GM21786 (cell line): ENCODE measurements at regions not wholly inside any gene's neighbourhood (a gene's known extent, or its start where the extent isn't known, plus 50 kb on each side); places are given as distances from the start of the nearest gene placed in this dataset.
A peak's percentile ranks its signal among the peaks of the same experiment; 100 is the strongest.
"Not testable (repeated sequence)": the region's sequence is repeated elsewhere in the genome, so short reads cannot be mapped to it uniquely, and the experiment has no call there.

Experiments
- ATAC-seq: cut with Tn5 transposase; IDR thresholded peaks from one replicate; pipeline ENCODE4 v1.9.1; 2021; ENCODE audit not compliant: unreplicated experiment

DNA sequence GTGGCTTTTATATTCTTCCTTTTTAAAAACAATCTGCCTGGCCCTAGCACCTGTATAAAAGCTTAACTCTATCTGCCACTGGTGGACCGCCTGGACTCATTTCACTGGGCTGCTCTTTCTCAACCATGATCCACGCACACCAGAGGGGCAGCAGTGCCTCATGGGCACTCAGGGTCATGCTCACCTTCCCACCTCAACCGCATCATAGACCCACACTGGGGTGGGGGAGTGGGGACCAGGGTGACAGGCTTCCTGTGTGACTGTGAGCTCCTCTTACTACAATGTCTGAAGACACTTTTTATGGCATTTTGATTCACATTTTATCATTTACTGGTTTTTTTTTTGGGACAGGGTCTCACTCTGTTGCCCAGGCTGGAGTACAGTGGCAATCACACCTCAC lies 4038.8 kb upstream of the TPTE start:
- not testable (repeated sequence) for ATAC-seq

DNA sequence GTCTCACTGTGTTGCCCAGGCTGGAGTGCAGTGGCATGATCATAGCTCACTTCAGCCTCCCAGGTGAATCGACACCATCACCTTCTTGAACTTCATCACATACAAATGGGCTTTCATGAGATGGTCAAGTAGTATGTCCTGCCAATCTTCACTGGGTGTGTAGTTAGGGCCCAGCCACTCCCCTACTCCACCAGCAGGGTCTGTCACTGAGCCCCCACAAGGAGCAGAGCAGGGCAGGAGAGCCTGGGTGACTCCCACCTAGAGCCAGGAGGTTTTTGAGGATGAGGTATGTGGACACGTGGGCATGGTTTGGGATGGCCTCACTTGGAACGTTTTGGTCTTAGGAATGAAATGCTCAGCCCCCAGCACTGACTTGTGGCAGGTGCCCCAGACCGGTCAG lies 4037.7 kb upstream of the TPTE start:
- not testable (repeated sequence) for ATAC-seq

DNA sequence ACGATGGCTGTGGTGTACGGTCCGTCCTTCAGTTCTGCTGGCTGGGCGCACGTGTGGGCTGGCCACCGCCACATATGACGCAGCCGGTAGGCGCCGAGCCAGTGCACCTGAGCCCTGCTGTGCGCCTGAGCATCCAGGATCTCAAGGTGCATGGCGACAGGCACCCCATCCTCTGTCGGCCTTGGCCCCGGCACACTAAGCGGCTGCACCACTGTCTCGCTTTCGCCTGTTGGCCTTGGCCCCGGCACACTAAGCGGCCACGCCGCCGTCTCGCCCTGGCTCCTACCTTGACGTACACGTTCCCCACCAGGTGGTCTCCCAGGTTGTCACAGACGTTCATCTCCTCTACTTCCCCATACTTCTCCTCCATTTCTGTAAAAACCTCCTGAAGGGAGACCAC lies 4034.6 kb upstream of the TPTE start:
- ATAC-seq, result not testable (repeated sequence)

DNA sequence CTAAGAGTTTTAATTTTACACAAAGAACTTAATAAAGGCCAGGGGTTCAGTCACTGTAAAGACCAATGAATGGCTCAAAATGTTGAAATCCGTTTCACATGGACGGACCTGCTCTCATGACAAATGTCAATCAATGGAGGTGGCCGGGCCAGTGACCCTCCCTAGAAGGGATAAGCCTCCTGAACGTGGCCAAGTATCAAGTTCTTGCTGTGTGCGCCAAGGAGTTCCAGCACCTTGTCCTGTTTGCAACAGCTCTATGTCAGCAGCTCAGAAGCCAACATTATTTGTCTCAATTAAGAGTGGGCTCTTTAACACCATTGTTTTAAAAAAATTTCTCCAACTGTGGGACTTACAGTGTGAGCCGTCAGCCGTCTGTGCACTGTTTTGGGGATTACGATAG lies 4028.7 kb upstream of the TPTE start:
- ATAC-seq, result not testable (repeated sequence)

DNA sequence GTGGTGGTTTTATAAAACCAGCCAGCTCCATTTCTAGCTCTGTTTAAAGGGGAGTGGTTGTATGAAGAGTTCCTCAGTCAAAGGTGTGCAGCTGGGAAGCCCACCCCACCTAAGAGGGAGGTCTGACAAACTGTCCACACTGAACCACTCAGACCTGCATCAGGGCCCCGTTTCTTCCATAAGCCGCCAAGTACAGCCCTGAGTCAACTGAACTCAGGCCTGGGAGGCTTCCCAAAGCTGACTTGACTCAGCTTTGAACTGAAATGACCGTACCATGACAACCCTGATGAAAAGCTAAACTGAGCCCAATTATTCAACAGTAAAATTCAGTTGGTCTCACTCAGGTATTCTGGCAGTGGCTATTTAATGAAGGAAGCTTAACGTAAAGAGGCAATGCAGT lies 4027.4 kb upstream of the TPTE start:
- ATAC-seq, result not testable (repeated sequence)

DNA sequence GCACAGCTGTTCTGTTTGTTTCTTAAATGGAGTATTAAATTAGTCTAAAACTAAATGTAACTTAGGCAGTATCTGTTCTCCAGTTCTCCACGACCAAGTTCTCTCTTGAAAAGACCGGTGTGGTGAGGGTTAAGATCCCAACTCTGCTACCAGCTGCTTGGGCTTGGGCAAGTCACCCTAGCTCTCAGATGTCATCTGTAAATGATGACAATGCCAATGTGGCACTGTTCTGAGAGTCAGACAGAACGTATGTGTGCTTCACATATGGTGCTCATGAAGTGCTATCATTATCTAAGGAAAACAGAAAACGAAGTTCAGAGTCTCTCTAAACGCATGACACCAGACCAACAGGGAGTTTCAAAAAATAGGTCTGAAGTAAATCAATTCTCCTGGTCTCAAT lies 4025.0 kb upstream of the TPTE start:
- ATAC-seq, result not testable (repeated sequence)

DNA sequence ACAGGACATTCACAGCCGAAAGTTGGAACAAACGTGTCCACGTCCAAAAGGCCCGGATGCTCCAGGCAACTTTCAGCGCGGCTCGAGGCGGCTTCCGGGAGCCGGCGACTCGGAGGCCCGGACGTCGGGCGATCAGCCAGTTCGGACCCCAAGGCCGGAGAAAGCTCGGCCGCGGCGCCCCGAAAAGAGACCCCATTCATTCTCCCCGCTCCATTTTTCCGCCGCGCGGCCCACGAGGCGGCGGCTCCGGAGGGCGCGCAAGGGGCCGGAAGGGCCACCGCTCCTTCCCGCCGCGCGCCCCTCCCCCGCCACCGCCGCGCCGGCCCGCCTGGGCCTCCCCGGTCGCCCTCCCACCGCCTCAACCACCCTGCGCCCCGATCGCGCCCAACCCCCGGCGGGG lies 4022.7 kb upstream of the TPTE start:
- peak; percentile 8 for ATAC-seq

DNA sequence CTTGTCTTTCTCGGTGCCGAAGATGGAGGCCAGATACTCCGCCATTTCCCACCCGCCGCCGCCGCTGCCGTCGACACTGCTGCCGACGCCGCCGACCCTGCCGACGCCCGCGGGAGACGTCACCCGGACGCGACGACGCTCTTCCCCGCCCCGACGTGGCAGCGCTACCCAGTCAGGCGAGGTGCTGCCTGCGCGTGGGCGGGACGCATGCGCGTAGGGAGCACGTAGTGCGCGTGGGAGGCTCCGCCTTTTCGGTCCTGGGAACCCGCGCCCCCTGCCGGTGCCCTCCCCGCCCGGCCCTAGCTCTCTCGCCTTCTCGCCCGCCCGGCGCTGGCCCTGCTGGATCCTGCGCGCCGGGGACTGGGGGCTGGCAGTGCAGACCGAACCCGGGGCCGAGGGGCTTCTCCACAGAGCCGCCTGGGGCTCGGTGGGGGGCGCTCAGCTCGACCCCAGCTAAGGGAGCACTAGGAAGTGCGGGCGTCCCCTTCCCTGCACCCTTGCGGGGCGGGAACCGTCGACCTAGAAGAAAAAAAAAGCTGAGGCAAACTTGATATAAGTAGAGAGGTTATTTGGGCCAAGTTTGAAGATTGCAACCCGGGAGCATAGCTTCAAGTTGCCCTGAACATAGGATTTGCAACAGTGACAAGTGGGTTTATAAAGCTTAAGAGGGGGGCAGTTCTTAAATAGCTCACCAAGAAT lies 4022.1 kb upstream of the TPTE start:
- peak; percentile 72 for ATAC-seq

DNA sequence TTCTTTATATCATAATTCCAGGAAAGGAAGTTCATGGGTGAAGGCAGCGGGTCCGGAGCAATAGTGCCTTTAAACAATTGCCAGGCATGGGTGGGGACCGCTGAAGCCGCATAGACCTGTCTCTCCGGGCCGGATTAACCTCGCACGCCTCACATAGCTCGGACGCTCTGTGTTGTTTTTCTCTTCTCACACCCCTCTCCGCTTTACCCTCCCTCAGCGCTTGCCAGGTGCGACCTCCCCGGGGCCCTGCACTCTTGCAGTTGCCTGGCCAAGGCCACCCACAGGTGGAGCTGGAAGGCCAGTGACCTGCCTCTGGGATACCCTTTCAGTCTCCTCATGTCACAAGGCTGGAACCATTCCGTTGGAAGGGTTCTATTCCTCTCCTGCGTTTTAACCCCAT lies 4021.5 kb upstream of the TPTE start:
- ATAC-seq, result not testable (repeated sequence)

DNA sequence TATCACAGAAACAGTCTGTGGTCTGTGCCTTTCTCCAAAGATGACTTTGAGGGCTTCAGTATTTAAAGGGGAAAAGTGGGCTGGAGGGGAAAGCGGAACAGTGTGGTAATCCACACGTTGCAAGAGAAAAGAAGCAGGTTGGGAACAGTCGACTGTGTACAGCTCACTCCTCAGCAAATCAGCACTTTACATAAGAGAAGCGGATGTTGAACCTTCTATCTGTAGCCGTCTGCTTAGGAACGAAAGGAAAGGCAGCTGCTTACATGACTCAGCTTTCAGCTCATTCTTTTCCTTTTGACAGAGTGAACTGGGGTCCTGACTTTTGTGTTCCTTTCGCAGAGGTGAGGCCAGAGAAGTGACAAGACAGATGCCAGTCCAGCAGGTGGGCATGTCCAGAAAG lies 4020.7 kb upstream of the TPTE start:
- not testable (repeated sequence) for ATAC-seq

DNA sequence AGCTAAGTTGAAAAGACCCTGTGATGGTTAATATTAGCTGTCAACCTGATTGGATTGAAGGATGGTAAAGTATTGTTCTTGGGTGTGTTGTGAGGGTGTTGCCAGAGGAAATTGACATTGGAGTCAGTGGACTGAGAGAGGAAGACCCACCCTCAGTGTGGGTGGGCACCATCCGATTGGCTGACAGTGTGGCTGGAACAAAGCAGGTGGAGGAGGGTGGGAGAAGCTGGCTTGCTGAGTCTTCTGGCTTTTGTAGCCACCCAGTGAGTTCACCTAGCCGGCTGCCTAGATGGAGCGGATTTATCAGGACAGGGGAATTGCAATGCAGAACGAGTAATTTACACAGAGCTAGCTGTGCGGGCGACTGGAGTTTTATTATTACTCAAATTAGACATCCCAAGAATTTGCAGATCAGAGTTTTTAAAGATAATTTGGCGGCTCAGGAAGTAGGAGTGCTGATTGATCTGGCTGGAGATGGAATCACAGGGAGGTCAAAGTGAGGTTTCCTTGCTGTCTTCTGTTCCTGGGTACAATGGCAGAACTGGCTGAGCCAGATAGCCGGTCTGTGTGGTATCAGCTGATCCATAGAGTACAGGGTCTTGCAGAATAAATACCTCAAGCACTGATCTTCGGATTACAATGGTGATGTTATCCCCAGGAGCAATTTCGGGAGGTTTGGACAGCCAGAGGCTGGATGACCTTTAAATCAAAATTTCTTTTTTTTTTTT lies 4015.1 kb upstream of the TPTE start:
- ATAC-seq, result not testable (repeated sequence)

DNA sequence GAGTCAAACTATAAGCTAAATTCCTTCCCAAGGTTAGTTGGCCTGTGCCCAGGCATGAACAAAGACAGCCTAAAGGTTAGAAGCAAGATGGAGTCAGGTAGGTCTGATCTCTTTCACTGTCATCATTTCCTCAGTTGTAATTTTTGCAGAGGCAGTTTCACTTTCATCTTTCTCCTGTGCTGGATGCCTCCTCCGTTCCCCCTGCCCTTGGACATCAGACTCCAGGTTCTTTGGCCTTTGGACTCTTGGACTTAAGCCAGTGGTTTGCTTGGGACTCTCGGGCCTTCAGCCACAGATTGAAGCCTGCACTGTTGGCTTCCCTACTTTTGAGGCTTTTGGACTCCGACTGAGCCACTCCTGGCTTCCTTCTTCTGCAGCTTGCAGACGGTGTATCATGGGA lies 4013.8 kb upstream of the TPTE start:
- not testable (repeated sequence) for ATAC-seq

DNA sequence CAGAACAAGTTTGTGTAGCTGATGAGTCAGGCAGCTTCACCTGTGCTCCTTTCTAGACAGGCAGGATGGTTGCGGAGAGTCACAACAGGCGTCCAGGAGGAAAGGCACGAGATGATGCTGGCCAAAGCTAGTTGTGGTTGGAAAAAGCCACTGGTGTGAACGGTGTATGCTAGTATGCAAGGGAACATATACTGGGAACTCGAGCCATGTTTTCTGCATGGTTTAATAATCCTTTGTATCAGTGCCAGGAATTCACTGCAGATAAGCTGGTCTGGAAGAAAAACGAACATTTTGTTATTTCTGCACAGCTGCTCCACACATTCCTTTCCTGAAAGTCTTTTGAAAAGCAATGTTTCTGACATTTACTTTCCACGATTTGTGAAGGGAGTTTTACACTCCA lies 3999.6 kb upstream of the TPTE start:
- not testable (repeated sequence) for ATAC-seq

DNA sequence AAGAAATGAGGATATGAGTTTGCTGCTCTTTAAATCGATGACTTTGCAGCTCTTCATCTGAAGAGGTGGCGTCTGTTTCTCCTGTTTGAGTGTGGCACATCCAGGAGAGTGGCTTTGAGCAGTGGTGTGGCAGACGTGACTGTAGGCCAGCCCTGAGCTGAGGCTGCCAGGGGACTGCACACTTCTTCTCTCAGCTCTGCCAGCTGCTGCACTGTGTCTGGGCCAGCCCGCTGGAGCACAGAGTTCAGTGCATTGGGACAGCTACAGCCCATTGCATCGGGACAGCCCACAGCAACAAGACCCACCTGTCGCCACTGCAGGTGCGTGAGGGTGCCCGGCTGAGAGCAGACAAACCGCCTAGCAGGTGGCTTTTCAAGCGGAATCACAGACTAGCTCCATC lies 3995.2 kb upstream of the TPTE start:
- ATAC-seq, result not testable (repeated sequence)

DNA sequence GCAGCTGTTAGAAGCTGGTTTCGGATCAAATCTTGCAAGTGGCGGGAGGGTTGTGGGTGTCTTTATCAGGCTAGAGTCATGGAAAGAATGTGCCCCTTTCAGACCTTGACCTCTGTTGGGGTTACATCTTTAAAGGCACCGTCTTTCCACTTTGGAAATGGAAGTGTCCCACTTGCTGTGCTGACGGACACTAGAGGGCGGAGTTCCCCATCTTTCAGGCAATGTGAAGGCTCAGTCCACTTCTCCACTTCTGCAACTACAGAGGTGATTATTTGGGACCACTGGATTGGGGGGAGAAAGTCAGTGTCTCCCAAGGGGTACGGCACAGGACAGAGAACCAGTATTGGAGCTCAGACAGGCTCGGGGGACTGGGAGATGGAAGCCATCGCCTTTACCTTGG lies 3990.7 kb upstream of the TPTE start:
- not testable (repeated sequence) for ATAC-seq

DNA sequence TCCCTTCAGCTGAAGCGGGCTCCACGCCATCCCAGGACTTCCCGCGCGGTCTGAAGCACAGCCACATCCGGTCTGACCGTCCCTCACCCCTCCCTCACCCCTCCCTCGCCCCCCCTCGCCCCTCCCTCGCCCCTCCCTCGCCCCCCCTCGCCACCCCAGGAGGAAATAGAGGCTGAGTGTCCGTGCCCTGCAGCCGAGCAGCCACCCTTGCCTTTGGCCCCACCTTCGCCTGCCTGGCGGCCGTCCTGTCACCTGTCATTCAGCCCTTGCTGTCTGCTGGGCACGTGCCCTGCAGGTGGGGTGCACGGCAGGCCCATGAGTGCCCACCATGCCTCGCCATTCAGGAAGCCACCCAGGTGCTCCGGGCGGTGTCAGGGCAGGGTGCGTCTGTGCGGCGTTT lies 3988.1 kb upstream of the TPTE start:
- ATAC-seq, result not testable (repeated sequence)

DNA sequence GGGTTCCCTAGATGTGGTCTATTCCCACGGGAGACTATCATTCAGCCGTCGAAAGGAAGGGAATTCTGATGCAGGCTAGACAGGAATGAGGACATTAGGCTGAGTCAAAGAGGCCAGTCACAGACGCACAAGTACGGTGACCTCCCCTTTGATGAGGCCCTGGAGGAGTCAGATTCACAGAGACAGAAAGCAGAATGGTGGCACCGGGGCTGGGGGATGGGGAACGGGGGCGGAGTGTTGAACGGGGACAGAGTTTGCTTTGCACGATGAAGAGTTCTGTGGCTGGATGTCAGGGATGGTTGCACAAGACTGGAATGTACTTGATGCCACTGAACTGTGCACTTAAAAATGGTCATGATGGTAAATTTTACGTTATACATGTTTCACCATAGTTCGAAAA lies 3983.1 kb upstream of the TPTE start:
- ATAC-seq, result not testable (repeated sequence)

DNA sequence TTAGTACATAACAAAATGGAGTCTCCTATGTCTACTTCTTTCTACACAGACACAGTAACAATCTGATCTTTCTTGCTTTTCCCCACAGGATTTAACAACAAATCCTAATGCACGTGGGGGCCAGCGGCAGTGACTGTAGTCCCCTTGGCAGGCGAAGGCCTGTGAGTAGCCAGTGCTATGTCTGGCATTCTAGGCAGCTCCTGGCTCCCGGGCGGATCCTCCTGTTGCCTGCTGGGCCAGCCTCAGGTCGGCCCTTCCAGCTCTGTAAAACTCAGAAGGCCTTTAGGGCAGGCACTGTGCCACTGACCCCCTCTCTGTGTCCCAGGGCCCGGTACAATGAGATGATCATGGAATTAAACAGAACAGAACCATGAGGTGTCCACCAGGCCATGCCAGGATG lies 3981.7 kb upstream of the TPTE start:
- not testable (repeated sequence) for ATAC-seq

DNA sequence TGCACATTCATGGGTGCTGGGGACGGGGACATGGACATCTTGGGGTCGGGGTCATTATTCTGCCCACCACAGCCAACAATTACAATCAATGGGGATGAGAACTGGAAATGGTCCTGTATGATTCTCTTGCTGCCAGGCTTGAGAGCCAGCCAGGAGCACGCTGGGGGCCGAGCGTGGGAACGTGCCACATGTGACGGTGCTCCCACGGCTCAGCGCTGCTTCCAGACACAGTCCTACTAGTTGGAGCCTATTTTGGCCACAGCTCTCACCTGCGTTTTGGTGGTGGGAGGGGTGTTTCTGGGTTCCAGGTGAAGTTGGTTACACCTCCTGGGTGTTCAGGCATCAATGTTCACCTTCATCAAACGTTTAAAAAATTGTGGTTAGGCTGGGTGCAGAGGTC lies 3980.3 kb upstream of the TPTE start:
- ATAC-seq, result not testable (repeated sequence)

DNA sequence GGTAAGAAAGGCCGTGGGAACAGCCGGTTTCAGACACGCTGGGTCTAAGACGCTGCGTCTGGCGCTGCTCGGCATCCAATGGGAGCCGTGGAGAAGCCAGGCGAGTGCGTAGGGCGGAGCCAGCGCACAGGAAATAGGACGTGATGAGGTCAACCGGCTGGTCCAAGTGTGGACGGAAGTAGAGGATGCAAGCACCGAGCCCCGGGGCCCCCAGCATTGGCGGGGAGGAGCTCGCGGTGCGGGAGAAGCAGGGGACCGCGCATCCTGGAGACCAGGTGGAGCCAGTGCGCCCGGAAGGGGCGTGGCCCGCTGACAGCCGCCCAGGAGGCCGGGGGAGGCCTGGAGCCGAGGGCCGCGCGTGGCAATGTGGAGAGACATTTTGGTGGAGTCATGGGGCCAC lies 3976.1 kb upstream of the TPTE start:
- not testable (repeated sequence) for ATAC-seq

DNA sequence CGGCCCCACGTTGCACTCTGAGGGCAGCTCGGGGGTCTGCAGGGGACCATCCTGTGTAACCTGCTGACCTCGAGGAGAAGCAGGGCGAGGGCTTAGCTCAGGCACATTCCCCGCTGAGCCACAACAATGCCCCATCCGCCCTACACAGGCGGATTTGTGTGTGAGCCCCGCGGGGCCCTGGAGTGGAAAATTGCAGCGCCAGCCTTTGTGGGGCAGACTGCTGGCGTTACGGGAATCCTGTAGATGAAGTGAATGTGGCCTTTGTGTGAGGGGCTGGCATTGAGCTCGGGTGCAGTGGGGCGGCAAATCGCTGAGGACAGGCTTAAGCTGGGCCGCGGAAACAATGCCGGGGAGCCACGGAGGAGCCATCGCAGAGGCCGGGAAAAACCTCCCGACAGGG lies 3970.3 kb upstream of the TPTE start:
- not testable (repeated sequence) for ATAC-seq
